GM13977 (cell line): ENCODE measurements at regions not wholly inside any gene's neighbourhood (a gene's known extent, or its start where the extent isn't known, plus 50 kb on each side); places are given as distances from the start of the nearest gene placed in this dataset.
"Not testable (repeated sequence)": the region's sequence is repeated elsewhere in the genome, so short reads cannot be mapped to it uniquely, and the experiment has no call there.

Source experiments
- DNase-seq: peaks from one replicate; pipeline ENCODE4 v3.0.0; 2012; ENCODE audit warnings: low spot score
- in situ Hi-C: fragments of 300-500 bp; cut with MboI; formaldehyde crosslinking; loops from one replicate; pipeline ENCODE4 v1.12.0; 2022; ENCODE audit warnings: low sequenced_read_pairs, low pct_unique_long_range_greater_than_20kb, mixed read lengths, inconsistent platforms; ENCODE audit not compliant: unreplicated experiment
- TF ChIP-seq, protein P1 (sequence below): IDR thresholded peaks from 2 replicates; pipeline ENCODE4 v1.5.1; 2012; ENCODE audit warnings: mild to moderate bottlenecking, control low read depth; ENCODE audit not compliant: insufficient read depth; ENCODE audit errors: extremely low read depth, missing control alignments

DNA sequence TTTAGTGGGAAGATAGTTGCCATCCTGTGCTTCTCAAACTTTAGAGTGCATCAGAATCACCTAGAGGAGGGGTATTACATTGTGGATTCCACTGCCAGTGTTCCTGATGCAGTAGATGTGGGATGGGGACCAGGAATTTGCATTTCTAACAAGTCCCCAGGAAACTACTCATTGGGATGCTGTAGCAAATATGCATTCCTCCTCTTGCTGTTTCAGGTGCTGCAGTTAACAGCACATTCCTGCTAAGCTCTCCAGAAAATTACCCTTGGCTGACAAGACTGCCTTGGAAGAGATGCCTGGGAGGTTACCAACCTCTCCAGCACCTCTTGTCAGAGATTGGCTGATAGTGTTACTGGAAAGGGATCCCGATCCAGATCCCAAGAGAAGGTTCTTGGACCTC lies 270.5 kb downstream of the OSTF1 start:
- no peak for DNase-seq
- TF ChIP-seq, protein P1, sequence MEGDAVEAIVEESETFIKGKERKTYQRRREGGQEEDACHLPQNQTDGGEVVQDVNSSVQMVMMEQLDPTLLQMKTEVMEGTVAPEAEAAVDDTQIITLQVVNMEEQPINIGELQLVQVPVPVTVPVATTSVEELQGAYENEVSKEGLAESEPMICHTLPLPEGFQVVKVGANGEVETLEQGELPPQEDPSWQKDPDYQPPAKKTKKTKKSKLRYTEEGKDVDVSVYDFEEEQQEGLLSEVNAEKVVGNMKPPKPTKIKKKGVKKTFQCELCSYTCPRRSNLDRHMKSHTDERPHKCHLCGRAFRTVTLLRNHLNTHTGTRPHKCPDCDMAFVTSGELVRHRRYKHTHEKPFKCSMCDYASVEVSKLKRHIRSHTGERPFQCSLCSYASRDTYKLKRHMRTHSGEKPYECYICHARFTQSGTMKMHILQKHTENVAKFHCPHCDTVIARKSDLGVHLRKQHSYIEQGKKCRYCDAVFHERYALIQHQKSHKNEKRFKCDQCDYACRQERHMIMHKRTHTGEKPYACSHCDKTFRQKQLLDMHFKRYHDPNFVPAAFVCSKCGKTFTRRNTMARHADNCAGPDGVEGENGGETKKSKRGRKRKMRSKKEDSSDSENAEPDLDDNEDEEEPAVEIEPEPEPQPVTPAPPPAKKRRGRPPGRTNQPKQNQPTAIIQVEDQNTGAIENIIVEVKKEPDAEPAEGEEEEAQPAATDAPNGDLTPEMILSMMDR, result no peak
- in situ Hi-C loops, result no loop called here

DNA sequence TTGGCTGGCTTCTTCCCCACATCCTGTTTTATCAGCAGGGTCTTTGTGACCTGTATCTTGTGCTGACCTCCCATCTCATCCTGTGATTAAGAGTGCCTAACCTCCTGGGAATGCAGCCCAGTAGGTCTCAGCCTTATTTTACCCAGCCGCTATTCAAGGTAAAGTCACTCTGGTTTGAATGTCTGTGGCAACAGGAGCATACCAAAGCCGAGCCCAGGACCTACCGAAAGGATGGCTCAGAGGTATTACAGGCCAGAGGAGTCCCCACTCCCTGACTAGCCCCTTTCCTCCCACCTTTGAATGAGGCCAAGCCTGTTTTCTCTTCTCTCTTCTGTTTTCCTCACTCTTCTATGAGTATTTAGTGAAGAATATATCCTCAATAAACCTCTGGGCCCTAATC lies 271.3 kb downstream of the OSTF1 start:
- in situ Hi-C loops, result no loop called here
- no peak for DNase-seq
- TF ChIP-seq, protein P1, result no peak

DNA sequence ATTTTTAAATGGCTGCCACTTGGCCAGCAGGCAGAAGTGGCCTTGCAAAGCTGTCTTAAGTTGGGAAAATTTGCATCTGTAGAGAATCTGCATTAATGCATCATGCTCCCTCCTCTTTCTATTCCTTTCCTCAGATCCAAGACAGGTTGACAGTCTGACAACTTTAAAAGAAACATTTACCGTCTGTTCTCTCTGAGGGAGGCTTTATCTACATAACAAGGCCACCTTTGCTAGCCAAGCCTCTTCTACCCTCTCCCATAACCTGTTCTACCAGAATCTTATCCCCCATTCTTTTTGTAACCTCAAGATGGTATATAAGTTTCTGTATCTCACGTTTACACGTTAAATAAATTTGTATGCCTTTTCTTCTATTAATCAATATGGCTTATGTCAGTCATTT lies 271.9 kb downstream of the OSTF1 start:
- no peak for DNase-seq
- TF ChIP-seq, protein P1, result no peak
- in situ Hi-C loops, result no loop called here

DNA sequence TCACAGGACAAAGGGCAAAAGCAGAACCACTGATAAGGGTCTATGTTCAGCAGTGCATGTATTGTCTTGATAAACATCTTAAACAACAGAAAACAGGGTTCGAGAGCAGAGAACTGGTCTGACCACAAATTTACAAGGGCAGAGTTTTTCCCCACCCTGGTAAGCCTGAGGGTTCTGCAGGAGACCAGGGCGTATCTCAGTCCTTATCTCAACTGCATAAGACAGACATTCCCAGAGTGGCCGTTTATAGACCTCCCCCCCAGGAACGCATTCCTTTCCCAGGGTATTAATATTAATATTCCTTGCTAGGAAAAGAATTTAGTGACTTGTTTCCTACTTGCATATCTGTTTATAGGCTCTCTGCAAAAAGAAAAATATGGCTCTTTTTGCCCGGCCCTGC lies 274.1 kb downstream of the OSTF1 start:
- in situ Hi-C loops, DNase-seq: not testable (repeated sequence)

DNA sequence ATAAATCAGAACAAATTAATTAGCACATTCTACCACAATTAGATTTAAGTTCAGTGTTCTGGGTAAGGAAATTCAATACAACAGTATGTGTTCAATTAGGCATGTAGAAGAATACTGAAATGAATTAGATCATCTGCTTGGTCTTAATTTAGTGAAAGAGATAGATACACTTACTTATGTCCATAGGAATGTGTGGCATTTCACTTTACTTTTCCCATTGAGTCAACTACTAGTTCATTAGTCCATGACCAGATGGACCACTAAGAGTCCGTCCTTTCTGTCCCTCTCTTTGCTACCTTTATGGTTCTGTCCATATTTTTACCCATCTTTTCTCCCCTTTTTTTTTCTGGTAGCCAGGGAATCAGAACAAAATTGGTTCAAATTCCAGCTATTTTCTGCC lies 276.9 kb downstream of the OSTF1 start:
- TF ChIP-seq, protein P1, result no peak
- no peak for DNase-seq
- in situ Hi-C loops, result no loop called here

DNA sequence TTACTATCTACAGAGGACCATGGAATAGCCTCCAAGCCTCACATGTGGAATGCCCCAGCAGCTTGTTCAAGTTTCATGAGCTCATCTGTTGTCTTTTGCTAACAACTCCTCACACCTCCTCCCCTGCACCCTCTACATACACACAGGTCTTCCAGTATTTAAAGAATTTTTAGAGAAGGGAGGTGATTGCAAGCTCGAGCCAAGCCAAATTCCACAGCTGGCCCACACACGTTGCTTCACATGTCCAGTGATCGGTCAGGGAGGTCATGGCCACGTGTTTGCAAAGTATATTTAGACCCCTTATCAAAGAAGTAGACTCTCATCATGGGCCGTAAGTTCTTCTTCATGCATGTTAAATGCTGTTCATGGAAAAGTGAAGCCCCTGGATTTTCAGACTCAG lies 281.7 kb downstream of the OSTF1 start:
- no peak for DNase-seq
- TF ChIP-seq, protein P1, result no peak
- in situ Hi-C loops, result no loop called here

DNA sequence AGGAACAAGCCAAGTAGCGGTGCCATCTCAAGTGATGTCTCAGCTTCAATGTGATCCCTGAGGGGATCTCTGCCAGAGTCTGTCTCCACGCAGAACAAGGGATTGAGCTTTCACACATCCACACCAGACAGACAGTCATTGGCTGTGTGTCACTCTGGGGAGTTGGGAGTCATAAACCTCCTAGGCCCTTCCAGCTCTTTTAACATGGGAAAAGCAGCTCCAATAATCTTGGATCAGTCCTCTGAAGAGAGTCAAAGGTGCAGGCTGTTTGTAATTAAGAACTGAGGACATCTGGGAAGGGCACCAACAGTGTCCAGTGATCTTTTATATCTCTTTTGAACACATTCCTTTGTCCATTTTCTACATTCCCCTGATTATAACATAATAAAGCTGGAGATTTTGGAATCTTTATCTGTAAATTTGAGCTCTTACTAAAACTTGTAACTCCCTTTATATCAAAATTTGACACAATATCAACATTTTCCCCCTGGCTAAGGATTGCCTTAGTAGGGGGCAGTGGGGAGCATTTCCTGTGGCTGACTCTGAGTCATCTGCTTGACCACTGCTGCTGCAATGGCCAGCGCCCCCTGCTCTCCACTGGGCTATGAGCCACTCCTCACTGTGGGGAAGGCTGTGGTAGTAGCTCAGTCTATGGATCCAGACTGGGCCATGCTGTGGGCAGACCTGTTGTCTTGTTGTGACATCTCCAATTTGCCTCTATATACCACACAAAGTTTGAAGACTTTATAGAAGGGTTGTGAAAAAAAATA lies 284.4 kb downstream of the OSTF1 start:
- no peak for DNase-seq
- in situ Hi-C loops, result no loop called here

More for the DNA sequence above, 284.4 kb downstream of the OSTF1 start:
- TF ChIP-seq, protein P1, result no peak
